ENCODE measurements at regions not wholly inside any gene's neighbourhood (a gene's known extent, or its start where the extent isn't known, plus 50 kb on each side); places are given as distances from the start of the nearest gene placed in this dataset.

- no peak for ATAC-seq
- H3K4me1 ChIP-seq (ENCODE audit: low read depth): no peaks in the 10 kb centered on the region
- H3K9me3 ChIP-seq: no peaks in the 10 kb centered on the region
- intact Hi-C loops (cut with DNase I, micrococcal nuclease): no loop called here
- no peak overlapping the region for H3K4me3 ChIP-seq
- DNase-seq: no peak
- no peaks in the 10 kb centered on the region for H3K36me3 ChIP-seq (ENCODE audit: low read depth)
- TF ChIP-seq, protein P1, sequence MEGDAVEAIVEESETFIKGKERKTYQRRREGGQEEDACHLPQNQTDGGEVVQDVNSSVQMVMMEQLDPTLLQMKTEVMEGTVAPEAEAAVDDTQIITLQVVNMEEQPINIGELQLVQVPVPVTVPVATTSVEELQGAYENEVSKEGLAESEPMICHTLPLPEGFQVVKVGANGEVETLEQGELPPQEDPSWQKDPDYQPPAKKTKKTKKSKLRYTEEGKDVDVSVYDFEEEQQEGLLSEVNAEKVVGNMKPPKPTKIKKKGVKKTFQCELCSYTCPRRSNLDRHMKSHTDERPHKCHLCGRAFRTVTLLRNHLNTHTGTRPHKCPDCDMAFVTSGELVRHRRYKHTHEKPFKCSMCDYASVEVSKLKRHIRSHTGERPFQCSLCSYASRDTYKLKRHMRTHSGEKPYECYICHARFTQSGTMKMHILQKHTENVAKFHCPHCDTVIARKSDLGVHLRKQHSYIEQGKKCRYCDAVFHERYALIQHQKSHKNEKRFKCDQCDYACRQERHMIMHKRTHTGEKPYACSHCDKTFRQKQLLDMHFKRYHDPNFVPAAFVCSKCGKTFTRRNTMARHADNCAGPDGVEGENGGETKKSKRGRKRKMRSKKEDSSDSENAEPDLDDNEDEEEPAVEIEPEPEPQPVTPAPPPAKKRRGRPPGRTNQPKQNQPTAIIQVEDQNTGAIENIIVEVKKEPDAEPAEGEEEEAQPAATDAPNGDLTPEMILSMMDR (IDR thresholded peaks at IDR 0.05): no peak
Measured at GRCh38 chr3:168395551-168395950, 299.8 kb upstream of the GOLIM4 start.

DNA sequence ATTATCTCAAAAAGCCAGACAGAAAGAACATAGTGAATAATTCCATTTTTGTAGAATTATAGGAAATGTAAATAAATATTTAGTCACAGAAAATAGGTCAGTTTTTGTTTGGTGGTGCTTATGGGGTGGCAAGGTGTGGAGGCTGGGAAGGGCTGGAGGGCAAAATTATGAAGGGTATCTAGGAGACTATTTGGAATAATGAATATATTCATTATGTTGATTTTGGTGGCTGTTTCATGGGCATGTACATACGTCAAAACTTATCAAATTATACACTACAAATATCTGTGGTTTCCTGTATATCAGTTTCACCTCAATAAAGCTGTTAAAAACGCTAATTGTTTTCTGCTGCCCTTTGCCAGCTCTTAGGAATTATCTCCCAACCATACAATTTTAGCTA, 298.7 kb upstream of the GOLIM4 start:
- Histone ChIP-seq H3K36me3 (ENCODE audit: low read depth) (no peaks in the 10 kb centered on the region), H3K4me3 (no peak overlapping the region), H3K4me1 (ENCODE audit: low read depth) (no peaks in the 10 kb centered on the region), H3K9me3 (no peaks in the 10 kb centered on the region)
- intact Hi-C loops (cut with DNase I, micrococcal nuclease): no loop called here
- DNase-seq (no peak), ATAC-seq (no peak)
- TF ChIP-seq, protein P1 (IDR thresholded peaks at IDR 0.05): no peak

- DNase-seq (no peak), ATAC-seq (no peak)
- intact Hi-C loops (cut with DNase I, micrococcal nuclease): no loop called here
- Histone ChIP-seq H3K4me1 (ENCODE audit: low read depth) (no peaks in the 10 kb centered on the region), H3K4me3 (no peak overlapping the region), H3K36me3 (ENCODE audit: low read depth) (no peaks in the 10 kb centered on the region), H3K9me3 (no peaks in the 10 kb centered on the region)
- TF ChIP-seq, protein P1 (IDR thresholded peaks at IDR 0.05): no peak
Measured at GRCh38 chr3:168386301-168386700, 290.6 kb upstream of the GOLIM4 start.

DNA sequence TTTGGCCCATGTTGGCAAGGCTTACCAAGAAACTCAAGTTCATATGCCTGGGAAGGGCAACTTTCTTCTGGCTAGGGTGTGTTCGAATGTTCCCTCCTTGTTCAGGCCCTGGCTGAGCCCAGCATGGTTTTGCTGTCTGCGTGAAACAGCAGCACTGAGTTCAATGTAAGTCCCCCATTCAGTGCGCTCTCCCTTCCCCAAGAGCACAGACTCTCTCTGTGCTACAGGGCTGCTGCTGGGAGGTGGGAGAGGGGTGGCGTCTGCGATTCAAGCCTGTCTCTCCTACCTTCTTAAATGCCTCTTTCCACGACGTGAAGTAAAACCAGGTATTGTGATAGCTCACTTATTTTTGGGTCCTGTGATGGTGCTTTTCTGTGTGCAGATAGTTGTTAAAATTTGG, 289.3 kb upstream of the GOLIM4 start:
- Histone ChIP-seq H3K4me3 (no peak overlapping the region), H3K36me3 (ENCODE audit: low read depth) (no peaks in the 10 kb centered on the region), H3K4me1 (ENCODE audit: low read depth) (no peaks in the 10 kb centered on the region), H3K9me3 (no peaks in the 10 kb centered on the region)
- no peak for ATAC-seq
- intact Hi-C loops (cut with DNase I, micrococcal nuclease): no loop called here
- TF ChIP-seq, protein P1 (IDR thresholded peaks at IDR 0.05): no peak
- no peak for DNase-seq

DNA sequence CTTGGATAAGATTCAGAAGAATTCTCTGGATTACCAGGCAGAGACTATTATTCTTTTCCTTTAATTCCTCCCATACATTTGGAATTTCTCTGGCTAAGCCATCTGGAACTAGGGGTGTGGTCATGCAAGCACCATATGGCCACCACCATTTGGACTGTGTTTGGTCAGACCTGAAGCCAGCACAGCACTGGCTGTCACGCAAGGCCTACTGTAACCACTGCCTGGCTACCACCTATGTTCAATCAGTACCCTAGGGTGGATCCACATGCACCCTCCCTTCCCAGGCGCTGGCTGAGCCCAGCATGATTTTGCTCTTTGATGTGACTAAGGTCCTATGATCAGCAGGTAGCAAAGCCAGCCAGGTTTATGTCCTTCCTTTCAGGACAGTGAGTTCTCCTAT, 287.8 kb upstream of the GOLIM4 start:
- TF ChIP-seq, protein P1 (IDR thresholded peaks at IDR 0.05): no peak
- no peaks in the 10 kb centered on the region for H3K36me3 ChIP-seq (ENCODE audit: low read depth)
- no peaks in the 10 kb centered on the region for H3K4me1 ChIP-seq (ENCODE audit: low read depth)
- ATAC-seq: no peak
- H3K9me3 ChIP-seq: no peaks in the 10 kb centered on the region
- DNase-seq: no peak
- no peak overlapping the region for H3K4me3 ChIP-seq
- intact Hi-C loops (cut with DNase I, micrococcal nuclease): no loop called here

- H3K4me3 ChIP-seq: no peak overlapping the region
- TF ChIP-seq, protein P1 (IDR thresholded peaks at IDR 0.05): no peak
- DNase-seq (no peak), ATAC-seq (no peak)
- no peaks in the 10 kb centered on the region for H3K36me3 ChIP-seq (ENCODE audit: low read depth)
- intact Hi-C loops (cut with DNase I, micrococcal nuclease): no loop called here
- no peaks in the 10 kb centered on the region for H3K4me1 ChIP-seq (ENCODE audit: low read depth)
- H3K9me3 ChIP-seq: no peaks in the 10 kb centered on the region
Measured at GRCh38 chr3:168371846-168372245, 276.1 kb upstream of the GOLIM4 start.
